ENCODE measurements at regions not wholly inside any gene's neighbourhood (a gene's known extent, or its start where the extent isn't known, plus 50 kb on each side); places are given as distances from the start of the nearest gene placed in this dataset.
"Not testable (repeated sequence)": the region's sequence is repeated elsewhere in the genome, so short reads cannot be mapped to it uniquely, and the experiment has no call there.

DNA sequence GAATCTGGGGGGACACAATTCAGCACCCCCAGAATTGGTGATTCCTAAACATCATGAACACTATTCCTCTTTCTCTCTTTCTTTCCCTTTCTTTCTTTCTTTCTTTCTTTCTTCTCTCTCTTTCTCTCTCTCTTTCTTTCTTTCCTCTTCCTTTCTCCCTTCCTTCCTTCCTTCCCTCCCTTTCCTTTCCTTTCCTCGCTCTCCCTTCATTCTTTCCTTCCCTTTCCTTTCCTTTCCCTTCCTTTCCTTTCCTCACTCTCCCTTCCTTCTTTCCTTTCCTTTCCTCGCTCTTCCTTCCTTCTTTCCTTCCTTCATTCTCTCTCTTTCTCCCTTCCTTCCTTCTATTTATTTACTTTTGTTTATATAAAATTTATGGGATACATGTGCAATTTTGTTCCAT, 2616.6 kb upstream of the DEFB115 start:
- TF ChIP-seq, protein P1, sequence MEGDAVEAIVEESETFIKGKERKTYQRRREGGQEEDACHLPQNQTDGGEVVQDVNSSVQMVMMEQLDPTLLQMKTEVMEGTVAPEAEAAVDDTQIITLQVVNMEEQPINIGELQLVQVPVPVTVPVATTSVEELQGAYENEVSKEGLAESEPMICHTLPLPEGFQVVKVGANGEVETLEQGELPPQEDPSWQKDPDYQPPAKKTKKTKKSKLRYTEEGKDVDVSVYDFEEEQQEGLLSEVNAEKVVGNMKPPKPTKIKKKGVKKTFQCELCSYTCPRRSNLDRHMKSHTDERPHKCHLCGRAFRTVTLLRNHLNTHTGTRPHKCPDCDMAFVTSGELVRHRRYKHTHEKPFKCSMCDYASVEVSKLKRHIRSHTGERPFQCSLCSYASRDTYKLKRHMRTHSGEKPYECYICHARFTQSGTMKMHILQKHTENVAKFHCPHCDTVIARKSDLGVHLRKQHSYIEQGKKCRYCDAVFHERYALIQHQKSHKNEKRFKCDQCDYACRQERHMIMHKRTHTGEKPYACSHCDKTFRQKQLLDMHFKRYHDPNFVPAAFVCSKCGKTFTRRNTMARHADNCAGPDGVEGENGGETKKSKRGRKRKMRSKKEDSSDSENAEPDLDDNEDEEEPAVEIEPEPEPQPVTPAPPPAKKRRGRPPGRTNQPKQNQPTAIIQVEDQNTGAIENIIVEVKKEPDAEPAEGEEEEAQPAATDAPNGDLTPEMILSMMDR (IDR thresholded peaks at IDR 0.05): not testable (repeated sequence)
- TF ChIP-seq POLR2A (IDR thresholded peaks at IDR 0.05): not testable (repeated sequence)

All from uterus (tissue), 2 donors.